Transverse colon (tissue), 4 donors: ENCODE measurements at regions not wholly inside any gene's neighbourhood (a gene's known extent, or its start where the extent isn't known, plus 50 kb on each side); places are given as distances from the start of the nearest gene placed in this dataset.

Experiments used
- EP300 ChIP-seq: sonication (generic); formaldehyde crosslinking; IDR thresholded peaks from one replicate; pipeline ENCODE4 v1.6.1; 2017; ENCODE audit warnings: antibody characterized with exemption, low read depth
- POLR2A ChIP-seq: fragments of 450-650 bp; IDR thresholded peaks from one replicate; pipeline ENCODE4 v1.6.1; 2016; ENCODE audit warnings: antibody characterized with exemption, mild to moderate bottlenecking, moderate library complexity
- POLR2AphosphoS5 ChIP-seq, 3 donors: sonication (generic); formaldehyde crosslinking; IDR thresholded peaks; one replicate each; pipeline ENCODE4 v1.6.1; 2016; ENCODE audit warnings: antibody characterized with exemption in 3 of 3
- TF ChIP-seq, protein P1 (sequence below), 5 experiments: fragments of 200-600 bp in 3 of 5; fragments of 450-650 bp in 2 of 5; sonication (generic) in 3 of 5; IDR thresholded peaks; 1 replicate in 2 of 5; 2 replicates in 3 of 5; pipeline ENCODE4 v1.5.1; 2016 to 2017; ENCODE audit warnings: antibody characterized with exemption in 5 of 5, inconsistent platforms in 3 of 5, mild to moderate bottlenecking in 2 of 5, moderate library complexity in 1 of 5

GRCh38 chr5:72006361-72006760 lies 100.9 kb upstream of the MAP1B start:
- TF ChIP-seq, protein P1, sequence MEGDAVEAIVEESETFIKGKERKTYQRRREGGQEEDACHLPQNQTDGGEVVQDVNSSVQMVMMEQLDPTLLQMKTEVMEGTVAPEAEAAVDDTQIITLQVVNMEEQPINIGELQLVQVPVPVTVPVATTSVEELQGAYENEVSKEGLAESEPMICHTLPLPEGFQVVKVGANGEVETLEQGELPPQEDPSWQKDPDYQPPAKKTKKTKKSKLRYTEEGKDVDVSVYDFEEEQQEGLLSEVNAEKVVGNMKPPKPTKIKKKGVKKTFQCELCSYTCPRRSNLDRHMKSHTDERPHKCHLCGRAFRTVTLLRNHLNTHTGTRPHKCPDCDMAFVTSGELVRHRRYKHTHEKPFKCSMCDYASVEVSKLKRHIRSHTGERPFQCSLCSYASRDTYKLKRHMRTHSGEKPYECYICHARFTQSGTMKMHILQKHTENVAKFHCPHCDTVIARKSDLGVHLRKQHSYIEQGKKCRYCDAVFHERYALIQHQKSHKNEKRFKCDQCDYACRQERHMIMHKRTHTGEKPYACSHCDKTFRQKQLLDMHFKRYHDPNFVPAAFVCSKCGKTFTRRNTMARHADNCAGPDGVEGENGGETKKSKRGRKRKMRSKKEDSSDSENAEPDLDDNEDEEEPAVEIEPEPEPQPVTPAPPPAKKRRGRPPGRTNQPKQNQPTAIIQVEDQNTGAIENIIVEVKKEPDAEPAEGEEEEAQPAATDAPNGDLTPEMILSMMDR (IDR thresholded peaks at IDR 0.05): no peak
- no peak for TF ChIP-seq POLR2AphosphoS5 (IDR thresholded peaks at IDR 0.05)
- TF ChIP-seq POLR2A: no peak
- no peak for TF ChIP-seq EP300
